ENCODE measurements at regions not wholly inside any gene's neighbourhood (a gene's known extent, or its start where the extent isn't known, plus 50 kb on each side); places are given as distances from the start of the nearest gene placed in this dataset.
"Not testable (repeated sequence)": the region's sequence is repeated elsewhere in the genome, so short reads cannot be mapped to it uniquely, and the experiment has no call there.

- TF ChIP-seq POLR2AphosphoS5, CTCF (IDR thresholded peaks at IDR 0.05): not testable (repeated sequence)
Observed at GRCh38 chr5:106387767-106388166, 1283.0 kb downstream of the EFNA5 start.
